ENCODE measurements at regions not wholly inside any gene's neighbourhood (a gene's known extent, or its start where the extent isn't known, plus 50 kb on each side); places are given as distances from the start of the nearest gene placed in this dataset.

DNA sequence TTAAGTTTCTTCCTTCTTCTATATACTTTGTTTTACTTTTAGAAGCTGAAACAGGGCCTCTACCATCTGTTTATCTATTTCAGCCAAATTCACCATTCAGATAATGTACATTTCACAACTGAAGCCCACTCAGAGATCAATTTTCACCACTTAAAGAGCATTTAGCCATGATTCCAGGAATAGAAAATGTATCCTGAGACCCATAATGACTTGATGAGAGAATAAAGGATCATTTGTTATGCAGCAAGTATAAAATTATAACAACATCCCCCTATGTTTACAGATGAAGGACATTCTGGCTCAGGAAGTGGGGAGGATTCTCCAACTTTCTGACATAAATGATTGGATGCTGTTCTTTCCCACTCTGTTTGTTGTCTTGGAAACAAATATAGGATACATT, 962.1 kb upstream of the EEF2KMT start:
- TF ChIP-seq TAF1 (IDR thresholded peaks at IDR 0.05; ENCODE audit: borderline replicate concordance, insufficient read depth, low read length) = no peak
- TF ChIP-seq POLR2AphosphoS5 (IDR thresholded peaks at IDR 0.05; ENCODE audit: low read depth, low read length) = no peak
- TF ChIP-seq FOXP2 (optimal IDR thresholded peaks at IDR 0.05; ENCODE audit: borderline replicate concordance, extremely low read depth, extremely low read length, insufficient read depth) = no peak
- TF ChIP-seq SIN3A (IDR thresholded peaks at IDR 0.05; ENCODE audit: borderline replicate concordance, insufficient read depth, low read length) = no peak
